ENCODE measurements at regions not wholly inside any gene's neighbourhood (a gene's known extent, or its start where the extent isn't known, plus 50 kb on each side); places are given as distances from the start of the nearest gene placed in this dataset.

GRCh38 chr10:63042256-63042655 lies 90.9 kb upstream of the NRBF2 start:
- no peak for TF ChIP-seq SP1 (IDR thresholded peaks at IDR 0.05)
- no peak for TF ChIP-seq CTBP1 (IDR thresholded peaks at IDR 0.05; ENCODE audit: borderline replicate concordance)
- TF ChIP-seq TARDBP (IDR thresholded peaks at IDR 0.05) = no peak
